ENCODE measurements at regions not wholly inside any gene's neighbourhood (a gene's known extent, or its start where the extent isn't known, plus 50 kb on each side); places are given as distances from the start of the nearest gene placed in this dataset.

DNA sequence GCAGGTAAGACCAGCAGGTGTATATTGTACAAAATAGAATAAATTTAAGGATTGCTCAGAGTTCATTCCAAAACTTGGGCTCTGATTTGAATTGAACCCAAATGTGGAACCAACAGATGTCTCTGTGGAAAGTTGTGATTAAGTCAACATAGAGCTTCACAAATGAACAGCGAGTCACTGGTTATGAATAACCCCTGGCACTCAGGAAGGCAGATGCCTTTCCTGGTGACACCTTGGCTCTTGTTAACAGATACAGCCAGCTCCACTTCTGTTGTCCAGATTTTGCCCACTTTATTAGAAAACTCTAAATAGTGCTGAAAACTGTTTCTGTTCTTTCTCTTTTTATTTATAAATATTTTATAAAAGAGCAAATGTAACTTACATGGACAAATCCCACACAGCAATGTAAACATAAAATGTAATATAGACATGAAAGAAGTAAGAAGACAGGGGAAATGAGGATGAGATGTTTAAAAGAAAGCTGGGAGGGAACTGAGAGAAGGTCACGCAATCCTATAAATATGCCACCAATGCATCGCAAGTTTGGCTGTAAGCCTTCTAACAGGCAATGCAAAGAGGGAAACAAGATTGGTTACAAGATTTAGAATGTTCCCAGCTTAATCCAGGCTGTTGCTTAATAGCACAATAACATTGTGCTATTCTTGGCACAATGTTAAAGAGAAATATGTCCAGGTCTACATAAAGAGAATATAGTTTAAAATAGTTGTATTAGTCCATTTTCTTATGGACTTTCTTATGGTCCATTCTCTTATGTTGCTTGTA is 495.5 kb downstream of the TAFA4 start:
- no peak for TF ChIP-seq NRF1 (IDR thresholded peaks at IDR 0.05; ENCODE audit: low read depth, low read length)
- TF ChIP-seq, protein P1, sequence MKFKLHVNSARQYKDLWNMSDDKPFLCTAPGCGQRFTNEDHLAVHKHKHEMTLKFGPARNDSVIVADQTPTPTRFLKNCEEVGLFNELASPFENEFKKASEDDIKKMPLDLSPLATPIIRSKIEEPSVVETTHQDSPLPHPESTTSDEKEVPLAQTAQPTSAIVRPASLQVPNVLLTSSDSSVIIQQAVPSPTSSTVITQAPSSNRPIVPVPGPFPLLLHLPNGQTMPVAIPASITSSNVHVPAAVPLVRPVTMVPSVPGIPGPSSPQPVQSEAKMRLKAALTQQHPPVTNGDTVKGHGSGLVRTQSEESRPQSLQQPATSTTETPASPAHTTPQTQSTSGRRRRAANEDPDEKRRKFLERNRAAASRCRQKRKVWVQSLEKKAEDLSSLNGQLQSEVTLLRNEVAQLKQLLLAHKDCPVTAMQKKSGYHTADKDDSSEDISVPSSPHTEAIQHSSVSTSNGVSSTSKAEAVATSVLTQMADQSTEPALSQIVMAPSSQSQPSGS (IDR thresholded peaks at IDR 0.05; ENCODE audit: low read length): no peak
- TF ChIP-seq, protein P2, sequence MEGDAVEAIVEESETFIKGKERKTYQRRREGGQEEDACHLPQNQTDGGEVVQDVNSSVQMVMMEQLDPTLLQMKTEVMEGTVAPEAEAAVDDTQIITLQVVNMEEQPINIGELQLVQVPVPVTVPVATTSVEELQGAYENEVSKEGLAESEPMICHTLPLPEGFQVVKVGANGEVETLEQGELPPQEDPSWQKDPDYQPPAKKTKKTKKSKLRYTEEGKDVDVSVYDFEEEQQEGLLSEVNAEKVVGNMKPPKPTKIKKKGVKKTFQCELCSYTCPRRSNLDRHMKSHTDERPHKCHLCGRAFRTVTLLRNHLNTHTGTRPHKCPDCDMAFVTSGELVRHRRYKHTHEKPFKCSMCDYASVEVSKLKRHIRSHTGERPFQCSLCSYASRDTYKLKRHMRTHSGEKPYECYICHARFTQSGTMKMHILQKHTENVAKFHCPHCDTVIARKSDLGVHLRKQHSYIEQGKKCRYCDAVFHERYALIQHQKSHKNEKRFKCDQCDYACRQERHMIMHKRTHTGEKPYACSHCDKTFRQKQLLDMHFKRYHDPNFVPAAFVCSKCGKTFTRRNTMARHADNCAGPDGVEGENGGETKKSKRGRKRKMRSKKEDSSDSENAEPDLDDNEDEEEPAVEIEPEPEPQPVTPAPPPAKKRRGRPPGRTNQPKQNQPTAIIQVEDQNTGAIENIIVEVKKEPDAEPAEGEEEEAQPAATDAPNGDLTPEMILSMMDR (IDR thresholded peaks at IDR 0.05; ENCODE audit: control extremely low read depth in 1 of 3, insufficient read depth in 1 of 3, low read depth in 1 of 3, low read length in 3 of 3): no peak
- TF ChIP-seq POLR2A (IDR thresholded peaks at IDR 0.05; ENCODE audit: control extremely low read depth in 1 of 2, low read depth in 2 of 2, low read length in 2 of 2): no peak
- no peak for TF ChIP-seq EZH2 (IDR thresholded peaks at IDR 0.05; ENCODE audit: low read depth, low read length, severe bottlenecking)
- no peak for TF ChIP-seq EP300 (IDR thresholded peaks at IDR 0.05; ENCODE audit: borderline replicate concordance in 1 of 2, low read depth in 2 of 2, low read length in 2 of 2)
- TF ChIP-seq RNF2 (IDR thresholded peaks at IDR 0.05; ENCODE audit: borderline replicate concordance, low read depth, low read length, missing control alignments, poor library complexity, severe bottlenecking): no peak
- TF ChIP-seq, protein P3, sequence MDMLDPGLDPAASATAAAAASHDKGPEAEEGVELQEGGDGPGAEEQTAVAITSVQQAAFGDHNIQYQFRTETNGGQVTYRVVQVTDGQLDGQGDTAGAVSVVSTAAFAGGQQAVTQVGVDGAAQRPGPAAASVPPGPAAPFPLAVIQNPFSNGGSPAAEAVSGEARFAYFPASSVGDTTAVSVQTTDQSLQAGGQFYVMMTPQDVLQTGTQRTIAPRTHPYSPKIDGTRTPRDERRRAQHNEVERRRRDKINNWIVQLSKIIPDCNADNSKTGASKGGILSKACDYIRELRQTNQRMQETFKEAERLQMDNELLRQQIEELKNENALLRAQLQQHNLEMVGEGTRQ (IDR thresholded peaks at IDR 0.05; ENCODE audit: low read length): no peak
- TF ChIP-seq CEBPB (IDR thresholded peaks at IDR 0.05; ENCODE audit: low read depth, low read length): no peak
- no peak for TF ChIP-seq SIN3A (conservative IDR thresholded peaks at IDR 0.05 in 1 of 2, IDR thresholded peaks at IDR 0.05 in 1 of 2; ENCODE audit: low read depth in 1 of 2, low read length in 2 of 2)
- TF ChIP-seq SRF (IDR thresholded peaks at IDR 0.05; ENCODE audit: low read depth, low read length): no peak
- no peak for TF ChIP-seq CBX5 (IDR thresholded peaks at IDR 0.05; ENCODE audit: low read depth, low read length)
- no peak for TF ChIP-seq TCF12 (IDR thresholded peaks at IDR 0.05; ENCODE audit: low read depth, low read length)
- TF ChIP-seq ASH2L (IDR thresholded peaks at IDR 0.05; ENCODE audit: low read length): no peak
